Activated naive CD4-positive, alpha-beta T cell treated with anti-CD3 and anti-CD28 coated beads, Interleukin-2, amount 10 ng/mL, durations not matched to agents 7 days and 5 days (primary cell): ENCODE measurements at regions not wholly inside any gene's neighbourhood (a gene's known extent, or its start where the extent isn't known, plus 50 kb on each side); places are given as distances from the start of the nearest gene placed in this dataset.

ENCODE experiments used
- CTCF ChIA-PET: fragments of 350-600 bp; sonication (Branson Sonifier 250); formaldehyde crosslinking; loops from one replicate; lab custom pipeline; 2021; ENCODE audit warnings: antibody characterized with exemption; lab: Charles Lee
- DNase-seq: peaks from one replicate; pipeline ENCODE4 v3.0.0-alpha.2; 2020
- H3K27ac Mint-ChIP-seq: one replicate; pipeline ENCODE4 v1.8.0; 2021; ENCODE audit warnings: mild to moderate bottlenecking, moderate library complexity, mixed read lengths
- H3K27me3 Mint-ChIP-seq: one replicate; pipeline ENCODE4 v1.8.0; 2021; ENCODE audit warnings: mild to moderate bottlenecking, mixed read lengths
- H3K36me3 Mint-ChIP-seq: one replicate; pipeline ENCODE4 v1.8.0; 2021; ENCODE audit warnings: mixed read lengths
- H3K4me1 Mint-ChIP-seq: one replicate; pipeline ENCODE4 v1.8.0; 2021; ENCODE audit warnings: mixed read lengths
- H3K4me3 Mint-ChIP-seq: one replicate; pipeline ENCODE4 v1.8.0; 2021; ENCODE audit warnings: mild to moderate bottlenecking, moderate library complexity, mixed read lengths
- H3K9me3 Mint-ChIP-seq: one replicate; pipeline ENCODE4 v1.8.0; 2021; ENCODE audit warnings: mixed read lengths

DNA sequence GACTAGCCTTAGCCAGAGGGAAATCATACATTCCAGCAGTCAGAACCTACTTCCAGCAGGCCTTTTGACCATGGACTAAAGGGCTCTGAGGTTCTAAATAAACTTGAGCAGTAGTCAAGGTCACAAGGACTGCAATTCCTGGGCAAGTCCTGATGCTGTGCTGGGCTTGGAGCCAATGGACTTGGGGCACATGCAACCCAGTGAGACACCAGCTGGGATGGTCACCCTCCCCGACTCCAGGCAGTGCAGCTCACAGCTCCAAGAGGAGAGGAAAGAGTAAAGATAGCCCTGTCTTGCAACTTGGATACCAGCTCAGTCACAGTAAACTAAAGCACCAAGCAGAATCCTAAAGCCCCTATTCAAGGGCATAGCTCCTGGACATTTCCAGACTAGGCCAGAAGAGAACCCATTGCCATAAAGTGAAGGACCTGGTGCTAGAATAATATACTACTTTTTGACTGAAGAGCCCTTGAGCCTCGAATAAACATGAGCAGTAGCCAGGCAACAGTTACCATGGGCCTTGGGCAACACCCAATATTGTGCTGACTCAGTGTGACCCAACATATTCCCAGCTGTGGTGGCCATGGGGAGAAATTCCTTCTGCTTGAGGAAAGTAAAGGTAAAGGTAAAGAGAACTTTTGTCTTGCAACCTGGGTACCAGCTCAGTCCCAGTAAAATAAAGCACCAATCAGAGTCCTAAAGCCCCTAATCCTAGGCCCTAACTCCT lies 226.2 kb upstream of the CLEC14A start:
- Mint-ChIP-seq H3K4me1 (no peaks in the 10 kb centered on the region), H3K27ac (no peak overlapping the region), H3K36me3 (no peaks in the 10 kb centered on the region), H3K4me3 (no peak overlapping the region), H3K9me3 (peaks cover 11% of the 10 kb centered on the region), H3K27me3 (no peaks in the 10 kb centered on the region)
- CTCF ChIA-PET = no interaction called here
- DNase-seq = no peak

DNA sequence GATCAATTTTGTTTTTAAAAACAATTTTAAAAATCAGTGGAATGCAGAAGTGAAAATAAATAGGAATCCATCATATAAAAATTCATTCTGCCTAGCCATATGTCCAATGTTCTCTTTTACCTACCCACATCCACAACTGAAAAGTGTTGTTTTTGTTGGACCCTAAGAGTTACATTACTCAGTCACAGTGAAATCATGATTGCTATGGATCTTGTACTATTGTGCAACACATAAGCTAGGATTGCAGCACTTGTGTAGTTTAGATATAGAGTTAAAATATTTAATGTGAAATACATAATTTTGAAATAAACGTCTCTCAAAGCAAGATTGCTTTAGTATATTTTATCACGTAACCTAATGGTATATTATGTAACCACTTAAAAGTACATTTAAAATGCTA lies 213.3 kb upstream of the CLEC14A start:
- H3K9me3 Mint-ChIP-seq = peaks cover 2% of the 10 kb centered on the region
- H3K27ac Mint-ChIP-seq = no peak overlapping the region
- CTCF ChIA-PET = no interaction called here
- no peak for DNase-seq
- H3K4me1 Mint-ChIP-seq = no peaks in the 10 kb centered on the region
- no peaks in the 10 kb centered on the region for H3K27me3 Mint-ChIP-seq
- H3K4me3 Mint-ChIP-seq = no peak overlapping the region
- H3K36me3 Mint-ChIP-seq = no peaks in the 10 kb centered on the region

DNA sequence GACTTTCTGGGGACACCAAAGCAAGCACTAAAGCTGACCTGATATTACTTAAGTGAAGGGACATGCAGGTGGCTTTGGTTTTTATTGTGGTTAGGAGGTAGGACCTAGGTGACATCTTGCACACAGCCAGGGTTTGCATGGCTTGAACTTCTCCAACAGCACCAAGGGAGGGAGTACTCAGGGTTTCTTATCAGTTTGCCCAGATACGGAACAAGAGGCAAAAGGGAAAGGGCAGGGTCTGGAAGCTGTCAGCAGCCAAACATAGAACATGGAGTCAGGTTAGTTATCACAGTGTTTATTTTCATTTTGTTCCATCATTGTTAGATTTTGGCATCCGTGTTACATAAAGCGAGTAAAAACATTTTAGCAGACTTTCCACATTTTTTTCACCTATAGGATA lies 186.3 kb upstream of the CLEC14A start:
- no peak for DNase-seq
- H3K4me1 Mint-ChIP-seq = no peaks in the 10 kb centered on the region
- CTCF ChIA-PET = no interaction called here
- H3K27ac Mint-ChIP-seq = no peak overlapping the region
- no peak overlapping the region for H3K4me3 Mint-ChIP-seq
- H3K9me3 Mint-ChIP-seq = peaks cover 14% of the 10 kb centered on the region
- no peaks in the 10 kb centered on the region for H3K36me3 Mint-ChIP-seq
- H3K27me3 Mint-ChIP-seq = no peaks in the 10 kb centered on the region

DNA sequence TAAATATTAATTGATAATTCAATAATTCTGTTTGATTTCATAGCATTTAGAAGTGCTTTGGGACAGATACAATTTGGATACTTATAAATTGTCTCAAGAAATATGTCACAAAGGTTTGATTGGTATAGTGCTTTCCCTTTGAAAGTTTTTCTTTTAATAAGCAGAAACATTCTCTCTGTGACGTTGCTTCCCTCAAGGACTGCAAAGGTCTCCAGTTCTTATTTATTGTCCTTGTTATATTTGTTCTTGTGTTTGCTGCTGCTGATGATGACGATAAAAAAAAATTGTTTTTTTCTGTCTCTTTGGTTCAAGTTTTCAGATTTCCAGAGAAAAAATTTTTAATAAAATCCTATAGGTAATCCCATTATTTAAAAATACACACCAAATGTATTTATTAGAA lies 176.3 kb upstream of the CLEC14A start:
- Mint-ChIP-seq H3K4me3 (no peak overlapping the region), H3K9me3 (no peaks in the 10 kb centered on the region), H3K36me3 (no peaks in the 10 kb centered on the region), H3K4me1 (no peaks in the 10 kb centered on the region), H3K27ac (no peak overlapping the region), H3K27me3 (no peaks in the 10 kb centered on the region)
- CTCF ChIA-PET = no interaction called here
- no peak for DNase-seq

DNA sequence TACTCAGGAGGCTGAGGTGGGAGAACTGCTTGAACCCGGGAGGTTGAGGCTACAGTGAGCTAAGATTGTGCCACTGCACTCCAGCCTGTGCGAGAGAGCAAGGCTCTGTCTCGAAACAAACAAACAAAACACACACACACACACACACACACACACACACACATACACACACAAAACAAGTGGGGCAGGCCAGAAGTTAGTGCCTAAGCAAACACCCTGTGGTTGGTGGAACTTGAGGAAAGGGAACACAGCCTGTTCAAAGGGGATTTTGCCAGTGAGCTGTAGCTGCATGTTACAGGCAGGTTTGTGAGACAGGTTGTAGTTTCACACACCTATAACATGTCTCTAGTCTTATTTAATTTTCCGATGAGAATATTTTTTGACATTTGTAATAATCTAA lies 175.3 kb upstream of the CLEC14A start:
- CTCF ChIA-PET = no interaction called here
- Mint-ChIP-seq H3K4me1 (no peaks in the 10 kb centered on the region), H3K9me3 (no peaks in the 10 kb centered on the region), H3K27ac (no peak overlapping the region), H3K4me3 (no peak overlapping the region), H3K27me3 (no peaks in the 10 kb centered on the region), H3K36me3 (no peaks in the 10 kb centered on the region)
- no peak for DNase-seq

DNA sequence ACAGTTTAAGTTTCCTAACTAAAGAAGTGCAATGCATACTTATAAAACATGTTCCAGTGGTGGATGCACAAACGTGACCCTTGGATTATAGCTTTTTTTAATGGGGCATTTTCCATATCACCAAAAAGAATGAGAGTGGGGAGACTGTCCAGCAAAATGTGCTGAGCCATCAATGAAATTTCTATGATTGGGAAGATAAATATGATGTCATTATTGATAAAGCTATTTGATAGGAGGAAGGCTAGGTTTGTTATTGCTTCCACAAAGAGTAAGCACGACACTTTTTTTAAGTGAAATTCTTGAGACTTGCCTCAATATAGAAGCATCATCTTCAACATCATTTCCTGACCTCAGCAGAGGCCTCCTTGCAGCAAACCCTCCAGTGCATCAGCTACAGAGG lies 174.6 kb upstream of the CLEC14A start:
- CTCF ChIA-PET = no interaction called here
- Mint-ChIP-seq H3K9me3 (no peaks in the 10 kb centered on the region), H3K36me3 (no peaks in the 10 kb centered on the region), H3K4me1 (no peaks in the 10 kb centered on the region), H3K4me3 (no peak overlapping the region), H3K27me3 (no peaks in the 10 kb centered on the region), H3K27ac (no peak overlapping the region)
- DNase-seq = no peak

DNA sequence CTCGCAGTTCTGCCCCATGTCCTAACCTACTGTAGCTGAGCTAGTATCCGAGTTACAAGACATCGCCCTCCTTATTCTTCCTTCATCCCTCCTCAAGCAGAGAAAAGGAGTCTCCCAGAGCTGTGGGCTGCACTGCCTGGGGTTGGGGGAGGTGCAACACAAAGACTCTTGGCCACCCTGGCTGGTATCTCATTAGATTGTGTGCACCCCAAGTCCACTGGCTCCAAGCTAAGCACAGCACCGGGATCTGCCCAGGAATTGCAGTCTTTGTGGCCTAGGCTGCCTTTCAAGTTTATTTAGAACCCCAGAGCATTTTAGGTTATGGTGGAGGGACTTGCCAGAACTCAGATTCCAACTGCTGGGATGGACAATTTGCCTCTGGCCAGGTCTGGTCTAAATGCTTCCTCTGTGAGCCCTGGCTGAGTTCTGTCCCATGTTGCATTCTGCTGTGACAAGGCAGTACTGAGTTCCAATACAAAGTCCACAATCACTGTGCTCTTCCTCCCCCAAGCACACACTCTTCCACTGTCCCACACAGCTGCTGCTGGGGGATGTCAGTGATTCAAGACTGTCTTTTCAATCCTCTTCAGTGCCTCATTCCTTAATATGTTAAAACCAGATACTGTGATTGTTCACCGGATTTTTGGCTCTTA lies 169.6 kb upstream of the CLEC14A start:
- Mint-ChIP-seq H3K27ac (no peak overlapping the region), H3K9me3 (peaks cover 7% of the 10 kb centered on the region), H3K36me3 (no peaks in the 10 kb centered on the region), H3K4me3 (no peak overlapping the region), H3K27me3 (no peaks in the 10 kb centered on the region), H3K4me1 (no peaks in the 10 kb centered on the region)
- no peak for DNase-seq
- CTCF ChIA-PET = no interaction called here

DNA sequence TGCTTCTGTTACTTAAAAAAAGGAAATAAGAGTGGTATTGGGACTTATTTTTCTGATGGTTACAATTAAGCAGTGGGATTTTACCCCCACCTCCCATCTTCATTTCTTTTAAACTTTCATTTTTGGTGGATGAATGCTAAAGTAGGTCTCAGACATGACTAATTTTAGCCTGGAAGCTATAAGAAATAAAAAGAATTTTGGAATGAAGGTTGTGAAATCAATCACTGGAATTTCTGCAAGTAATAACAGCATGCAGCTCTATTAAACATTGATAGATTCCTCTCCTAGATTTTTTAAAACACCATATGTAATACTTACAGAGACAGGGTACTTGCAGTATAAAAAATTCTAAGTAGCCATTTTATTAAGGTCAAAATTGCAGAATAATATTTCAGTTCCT lies 164.2 kb upstream of the CLEC14A start:
- no peaks in the 10 kb centered on the region for H3K36me3 Mint-ChIP-seq

DNA sequence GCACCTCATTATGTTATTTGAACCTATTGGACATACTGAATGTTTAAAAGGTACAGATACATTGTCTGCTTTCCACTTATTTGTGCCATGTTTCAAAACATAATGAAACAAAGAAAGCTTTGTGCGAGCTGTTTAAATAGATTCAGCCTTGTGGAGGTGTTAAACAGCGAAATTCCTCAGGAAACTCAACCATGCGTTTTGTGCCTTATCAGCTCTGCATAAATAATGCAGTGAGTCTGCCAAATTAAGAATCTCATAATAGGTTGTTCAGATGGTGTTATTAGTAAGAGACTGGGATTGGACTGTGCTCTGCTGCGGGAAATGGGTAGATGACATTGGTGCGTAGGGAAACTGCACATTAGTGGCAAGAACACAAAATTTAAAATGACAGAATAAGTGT lies 163.7 kb upstream of the CLEC14A start:
- Mint-ChIP-seq H3K9me3 (peaks cover 5% of the 10 kb centered on the region), H3K27ac (no peak overlapping the region), H3K36me3 (no peaks in the 10 kb centered on the region), H3K4me3 (no peak overlapping the region), H3K4me1 (no peaks in the 10 kb centered on the region), H3K27me3 (no peaks in the 10 kb centered on the region)
- DNase-seq = no peak
- CTCF ChIA-PET = no interaction called here

More for the DNA sequence above, 164.2 kb upstream of the CLEC14A start:
- DNase-seq = no peak
- H3K27me3 Mint-ChIP-seq = no peaks in the 10 kb centered on the region
- no peak overlapping the region for H3K4me3 Mint-ChIP-seq
- peaks cover 7% of the 10 kb centered on the region for H3K9me3 Mint-ChIP-seq
- H3K4me1 Mint-ChIP-seq = no peaks in the 10 kb centered on the region
- no peak overlapping the region for H3K27ac Mint-ChIP-seq
- CTCF ChIA-PET = no interaction called here

DNA sequence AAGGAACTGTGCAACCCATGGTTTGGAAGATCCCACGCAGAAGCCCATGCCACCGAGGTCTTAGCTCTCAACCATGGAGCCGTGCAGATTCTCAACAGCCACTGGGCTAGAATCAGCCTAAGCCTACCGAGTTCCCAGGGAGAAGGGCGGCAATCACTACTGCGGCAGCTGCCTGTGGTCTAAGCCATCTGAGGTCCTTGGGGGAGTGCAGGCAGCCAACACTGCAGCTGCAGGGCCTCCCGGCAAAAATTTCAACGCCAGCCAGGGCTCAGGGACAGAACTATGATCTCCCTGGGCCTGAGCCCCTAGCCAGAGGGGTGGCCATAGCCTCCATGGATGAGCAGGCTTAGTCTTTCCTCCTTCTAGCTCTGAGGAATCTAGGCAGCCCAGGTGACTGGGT lies 156.8 kb upstream of the CLEC14A start:
- H3K36me3 Mint-ChIP-seq = no peaks in the 10 kb centered on the region
- H3K27ac Mint-ChIP-seq = no peak overlapping the region
- no peaks in the 10 kb centered on the region for H3K9me3 Mint-ChIP-seq
- no peaks in the 10 kb centered on the region for H3K4me1 Mint-ChIP-seq
- H3K4me3 Mint-ChIP-seq = no peak overlapping the region
- no peak for DNase-seq
- CTCF ChIA-PET = no interaction called here
- H3K27me3 Mint-ChIP-seq = no peaks in the 10 kb centered on the region

DNA sequence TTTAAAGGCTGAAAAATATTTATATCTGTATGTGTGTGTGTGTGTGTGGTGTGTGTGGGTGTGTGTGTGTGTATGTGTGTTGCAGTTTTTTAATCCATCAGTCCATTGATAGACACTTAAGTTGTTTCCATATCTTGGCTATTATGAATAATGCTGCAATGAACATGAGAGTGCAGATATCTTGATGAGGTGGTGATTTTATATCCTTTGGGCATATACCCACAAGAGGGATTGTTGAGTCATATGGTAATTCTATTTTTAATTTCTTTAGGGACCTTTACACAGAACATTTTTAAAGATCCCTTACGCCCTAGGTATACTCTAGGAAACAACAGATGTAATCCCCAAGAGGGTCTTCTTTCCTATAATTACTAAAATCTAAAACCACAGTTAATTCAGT lies 154.5 kb upstream of the CLEC14A start:
- CTCF ChIA-PET = no interaction called here

DNA sequence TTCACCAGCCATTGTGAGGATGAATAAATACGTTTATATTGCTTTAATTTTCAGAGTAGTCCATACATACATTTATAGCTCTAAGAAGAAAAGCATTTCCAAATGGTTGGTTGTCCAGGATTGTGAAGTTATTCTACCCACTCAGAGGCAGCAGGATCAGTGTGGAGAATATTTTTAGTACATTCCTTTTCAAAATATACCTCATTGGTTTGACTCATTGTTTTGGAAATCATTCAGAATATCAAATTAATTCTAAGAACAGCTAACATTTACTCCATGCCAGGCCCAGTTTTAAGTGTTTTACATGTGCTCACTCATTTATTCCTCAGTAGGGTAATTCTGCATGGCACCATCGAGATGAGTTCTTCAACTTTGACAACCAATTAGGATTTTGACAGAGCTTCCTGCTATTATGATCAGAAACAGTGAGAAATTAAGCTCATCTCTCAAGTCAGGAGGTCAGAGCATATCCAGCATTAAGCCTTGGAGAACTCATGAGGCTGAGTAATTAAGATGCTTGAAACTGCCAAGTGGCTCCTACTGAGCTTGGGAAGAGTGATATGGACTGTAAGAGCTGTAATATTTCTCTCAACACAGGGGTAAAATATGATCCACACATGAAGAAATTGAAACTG lies 153.3 kb upstream of the CLEC14A start:
- no peaks in the 10 kb centered on the region for H3K4me1 Mint-ChIP-seq
- DNase-seq = no peak
- CTCF ChIA-PET = interaction anchor here (0.9 kb wide), 1 partner anchor 507 kb away, joined by 3 read pairs; no protein-coding TSS in a partner anchor
- H3K4me3 Mint-ChIP-seq = no peak overlapping the region
- H3K36me3 Mint-ChIP-seq = no peaks in the 10 kb centered on the region
- H3K27me3 Mint-ChIP-seq = no peaks in the 10 kb centered on the region
- H3K9me3 Mint-ChIP-seq = no peaks in the 10 kb centered on the region
- H3K27ac Mint-ChIP-seq = no peak overlapping the region

More for the DNA sequence above, 154.5 kb upstream of the CLEC14A start:
- Mint-ChIP-seq H3K4me3 (no peak overlapping the region), H3K36me3 (no peaks in the 10 kb centered on the region), H3K9me3 (no peaks in the 10 kb centered on the region), H3K27me3 (no peaks in the 10 kb centered on the region), H3K27ac (no peak overlapping the region), H3K4me1 (no peaks in the 10 kb centered on the region)
- DNase-seq = no peak

DNA sequence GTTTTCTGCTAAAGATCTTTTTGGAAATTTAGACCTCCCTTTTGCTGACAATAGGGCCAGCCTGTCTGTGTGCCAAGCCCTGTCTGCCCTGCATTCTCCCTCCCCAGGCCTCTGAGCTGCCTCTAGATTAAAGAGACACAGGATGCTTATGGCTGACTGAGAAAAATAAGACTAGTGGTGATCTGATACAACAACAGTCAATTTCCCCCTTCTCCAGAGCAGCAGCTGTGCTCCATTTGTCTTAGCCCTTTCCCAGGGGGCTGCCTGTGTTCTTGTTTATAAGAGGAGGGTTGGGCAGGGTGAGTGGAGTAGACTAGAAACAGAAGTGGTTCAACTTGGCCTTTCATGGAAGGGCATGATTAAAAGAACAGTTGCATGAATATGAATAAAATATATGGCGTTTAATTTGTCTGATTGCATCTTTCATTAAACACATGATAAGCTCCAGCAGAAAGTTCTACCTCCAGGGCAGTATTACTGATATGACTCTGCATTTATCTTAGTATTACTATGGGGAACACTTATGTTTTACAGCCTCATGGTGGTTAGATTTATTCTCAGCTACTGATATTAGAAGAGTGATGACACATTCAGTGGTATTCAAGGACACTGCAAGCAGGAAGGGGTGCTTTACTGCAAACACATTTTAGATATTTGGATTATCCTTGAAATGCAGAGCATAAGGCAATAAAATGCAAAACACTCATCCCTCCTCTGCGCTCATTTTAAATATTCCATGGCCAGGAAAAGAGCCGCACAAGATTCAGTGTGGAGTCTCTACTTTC lies 150.2 kb upstream of the CLEC14A start:
- CTCF ChIA-PET = no interaction called here
- no peaks in the 10 kb centered on the region for H3K36me3 Mint-ChIP-seq
- no peaks in the 10 kb centered on the region for H3K9me3 Mint-ChIP-seq
- H3K4me1 Mint-ChIP-seq = no peaks in the 10 kb centered on the region
- no peak overlapping the region for H3K4me3 Mint-ChIP-seq
- H3K27ac Mint-ChIP-seq = no peak overlapping the region
- no peak for DNase-seq
- no peaks in the 10 kb centered on the region for H3K27me3 Mint-ChIP-seq

DNA sequence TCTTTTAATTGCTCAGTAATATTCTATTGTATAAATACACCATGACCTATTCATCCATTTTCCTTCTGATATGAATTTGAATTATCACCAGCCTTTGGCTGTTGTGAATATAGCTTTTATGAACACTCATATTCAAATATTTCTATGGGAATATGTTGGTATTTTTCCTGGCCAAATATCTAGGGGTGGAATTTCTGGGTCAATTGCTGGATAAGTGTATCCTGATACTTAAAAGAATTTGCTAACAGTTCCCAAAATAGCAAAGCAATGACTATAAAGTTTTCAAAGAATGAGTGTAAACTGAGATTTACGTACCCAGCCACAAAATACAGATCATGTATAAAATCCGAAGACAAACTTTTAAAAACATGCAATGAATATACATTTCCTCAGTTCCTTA lies 148.7 kb upstream of the CLEC14A start:
- Mint-ChIP-seq H3K4me3 (no peak overlapping the region), H3K27ac (no peak overlapping the region), H3K9me3 (no peaks in the 10 kb centered on the region), H3K4me1 (no peaks in the 10 kb centered on the region), H3K36me3 (no peaks in the 10 kb centered on the region), H3K27me3 (no peaks in the 10 kb centered on the region)
- DNase-seq = no peak
- CTCF ChIA-PET = no interaction called here
